ENCODE measurements at regions not wholly inside any gene's neighbourhood (a gene's known extent, or its start where the extent isn't known, plus 50 kb on each side); places are given as distances from the start of the nearest gene placed in this dataset.
"Not testable (repeated sequence)": the region's sequence is repeated elsewhere in the genome, so short reads cannot be mapped to it uniquely, and the experiment has no call there.

GRCh38 chr9:74036549-74037231 is 460.4 kb upstream of the RORB start:
- DNase-seq: no peak

- DNase-seq: no peak
These were observed 459.9 kb upstream of the RORB start for GRCh38 chr9:74037274-74037673.

GRCh38 chr9:74041588-74041987 is 455.5 kb upstream of the RORB start:
- DNase-seq: no peak

GRCh38 chr9:74044844-74045243 is 452.3 kb upstream of the RORB start:
- no peak for DNase-seq

GRCh38 chr9:74056023-74056422 is 441.1 kb upstream of the RORB start:
- no peak for DNase-seq

- DNase-seq: not testable (repeated sequence)
These were observed 440.1 kb upstream of the RORB start for GRCh38 chr9:74057051-74057450.

- DNase-seq: no peak
These were observed 432.4 kb upstream of the RORB start for GRCh38 chr9:74064702-74065101.

- no peak for DNase-seq
These were observed 431.0 kb upstream of the RORB start for GRCh38 chr9:74066128-74066527.

GRCh38 chr9:74066605-74067004 is 430.5 kb upstream of the RORB start:
- DNase-seq: no peak

GRCh38 chr9:74071502-74071901 is 425.6 kb upstream of the RORB start:
- no peak for DNase-seq

- no peak for DNase-seq
These were observed 423.2 kb upstream of the RORB start for GRCh38 chr9:74073897-74074296.

- no peak for DNase-seq
These were observed 418.5 kb upstream of the RORB start for GRCh38 chr9:74078647-74079046.

- not testable (repeated sequence) for DNase-seq
These were observed 416.5 kb upstream of the RORB start for GRCh38 chr9:74080652-74081051.

GRCh38 chr9:74083681-74084433 is 413.3 kb upstream of the RORB start:
- DNase-seq: no peak

GRCh38 chr9:74085384-74086037 is 411.6 kb upstream of the RORB start:
- DNase-seq: not testable (repeated sequence)

- not testable (repeated sequence) for DNase-seq
These were observed 406.2 kb upstream of the RORB start for GRCh38 chr9:74090921-74091320.

- no peak for DNase-seq
These were observed 404.7 kb upstream of the RORB start for GRCh38 chr9:74092491-74092834.

- not testable (repeated sequence) for DNase-seq
These were observed 403.1 kb upstream of the RORB start for GRCh38 chr9:74094037-74094436.

- DNase-seq: no peak
These were observed 402.4 kb upstream of the RORB start for GRCh38 chr9:74094766-74095165.

- DNase-seq: no peak
These were observed 401.2 kb upstream of the RORB start for GRCh38 chr9:74095925-74096324.

- no peak for DNase-seq
These were observed 400.7 kb upstream of the RORB start for GRCh38 chr9:74096420-74096819.

- DNase-seq: no peak
These were observed 397.1 kb upstream of the RORB start for GRCh38 chr9:74100042-74100441.

- DNase-seq: not testable (repeated sequence)
These were observed 395.0 kb upstream of the RORB start for GRCh38 chr9:74102148-74102547.

GRCh38 chr9:74102702-74103101 is 394.4 kb upstream of the RORB start:
- DNase-seq: no peak

Data from right forelimb (tissue), 1 donor.